MCF 10A (cell line): ENCODE measurements at regions not wholly inside any gene's neighbourhood (a gene's known extent, or its start where the extent isn't known, plus 50 kb on each side); places are given as distances from the start of the nearest gene placed in this dataset.

Experiments used
- BruUV-seq: library from RNA; stranded (reverse); fragments of 400-500 nt; replicated peaks from 2 replicates; lab custom pipeline; 2021; lab: Mats Ljungman, UMichigan
- CTCF ChIA-PET: fragments of 300-600 bp; sonication (Branson Sonifier 250); formaldehyde crosslinking; extraction: SDS; loops from one replicate; lab custom pipeline; 2021; ENCODE audit warnings: antibody characterized with exemption, inconsistent platforms; lab: Yijun Ruan, JAX
- POLR2A ChIA-PET: fragments of 300-600, 350-650 bp; sonication (Branson Sonifier 250); formaldehyde crosslinking; extraction: SDS; loops from one replicate; lab custom pipeline; 2020; ENCODE audit warnings: antibody characterized with exemption, inconsistent platforms; lab: Yijun Ruan, JAX
- DNase-seq: peaks from one replicate; pipeline ENCODE4 v3.0.0-alpha.2; 2018; ENCODE audit not compliant: unreplicated experiment
- H3K27ac Mint-ChIP-seq: one replicate; pipeline ENCODE4 v1.8.0; 2022; ENCODE audit warnings: mild to moderate bottlenecking, low read depth, mixed read lengths; ENCODE audit not compliant: unreplicated experiment
- H3K27me3 Mint-ChIP-seq: one replicate; pipeline ENCODE4 v1.8.0; 2022; ENCODE audit warnings: mixed read lengths; ENCODE audit not compliant: insufficient read depth, unreplicated experiment
- H3K36me3 Mint-ChIP-seq: one replicate; pipeline ENCODE4 v1.8.0; 2022; ENCODE audit warnings: mild to moderate bottlenecking, moderate library complexity, mixed read lengths; ENCODE audit not compliant: insufficient read depth, unreplicated experiment
- H3K4me1 Mint-ChIP-seq: one replicate; pipeline ENCODE4 v1.8.0; 2022; ENCODE audit warnings: mixed read lengths; ENCODE audit not compliant: insufficient read depth, unreplicated experiment
- H3K4me3 Mint-ChIP-seq: one replicate; pipeline ENCODE4 v1.8.0; 2022; ENCODE audit warnings: mild to moderate bottlenecking, moderate library complexity, mixed read lengths; ENCODE audit not compliant: unreplicated experiment
- H3K9me3 Mint-ChIP-seq: one replicate; pipeline ENCODE4 v1.8.0; 2022; ENCODE audit warnings: mixed read lengths; ENCODE audit not compliant: unreplicated experiment
- CTCF ChIP-seq: fragments of 200-600 bp; IDR thresholded peaks from one replicate; pipeline ENCODE4 v1.8.0; 2022; ENCODE audit warnings: antibody characterized with exemption, mild to moderate bottlenecking; ENCODE audit not compliant: unreplicated experiment
- intact Hi-C: fragments of 100-400 bp; cut with micrococcal nuclease; formaldehyde crosslinking; loops from 2 replicates; pipeline ENCODE4 v1.14.1; 2022

DNA sequence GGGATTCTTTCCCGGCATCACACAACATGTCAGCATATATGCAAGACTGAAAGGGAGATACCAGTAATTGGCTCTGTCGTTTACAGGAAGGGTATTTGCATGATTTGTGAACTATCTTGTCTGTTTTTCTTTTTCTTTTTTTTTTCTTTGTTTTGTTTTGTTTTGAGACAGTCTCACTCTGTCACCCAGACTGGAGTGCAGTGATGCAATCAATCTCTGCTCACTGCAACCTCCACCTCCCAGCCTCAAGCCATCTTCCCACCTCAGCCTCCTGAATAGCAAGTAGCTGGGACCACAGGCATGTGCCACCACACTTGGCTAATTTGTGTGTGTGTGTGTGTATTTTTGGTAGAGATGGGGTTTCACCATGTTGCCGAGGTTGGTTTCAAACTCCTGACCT lies 262.7 kb upstream of the F9 start:
- Mint-ChIP-seq H3K9me3 (no peaks in the 10 kb centered on the region), H3K4me3 (no peak overlapping the region), H3K27ac (no peak overlapping the region), H3K27me3 (no peaks in the 10 kb centered on the region), H3K4me1 (no peaks in the 10 kb centered on the region), H3K36me3 (no peaks in the 10 kb centered on the region)
- ChIA-PET CTCF (no interaction called here), POLR2A (interaction anchor here (0.7 kb wide), 1 partner anchor 248 kb away, joined by 3 read pairs; no protein-coding TSS in a partner anchor)
- no TSS peak for BruUV-seq
- intact Hi-C loops = no loop called here
- TF ChIP-seq CTCF = no peak
- DNase-seq = no peak

GRCh38 chrX:139246295-139246694 lies 284.2 kb upstream of the F9 start:
- intact Hi-C loops = no loop called here
- no peaks in the 10 kb centered on the region for H3K4me1 Mint-ChIP-seq
- no peak overlapping the region for H3K27ac Mint-ChIP-seq
- H3K4me3 Mint-ChIP-seq = no peak overlapping the region
- ChIA-PET POLR2A (no interaction called here), CTCF (no interaction called here)
- H3K27me3 Mint-ChIP-seq = no peaks in the 10 kb centered on the region
- BruUV-seq = no TSS peak
- no peaks in the 10 kb centered on the region for H3K36me3 Mint-ChIP-seq
- H3K9me3 Mint-ChIP-seq = peaks cover 4% of the 10 kb centered on the region
- peak; percentile 4 for DNase-seq
- TF ChIP-seq CTCF = no peak

- peaks cover 13% of the 10 kb centered on the region for H3K9me3 Mint-ChIP-seq
- no peak for TF ChIP-seq CTCF
- intact Hi-C loops = no loop called here
- no peak overlapping the region for H3K4me3 Mint-ChIP-seq
- no peaks in the 10 kb centered on the region for H3K4me1 Mint-ChIP-seq
- no peak overlapping the region for H3K27ac Mint-ChIP-seq
- POLR2A ChIA-PET = no interaction called here
- H3K36me3 Mint-ChIP-seq = no peaks in the 10 kb centered on the region
- no TSS peak for BruUV-seq
- CTCF ChIA-PET = no interaction called here
- no peak for DNase-seq
- no peaks in the 10 kb centered on the region for H3K27me3 Mint-ChIP-seq
These were observed 293.4 kb upstream of the F9 start for GRCh38 chrX:139237141-139237540.

GRCh38 chrX:139234898-139235297 lies 295.6 kb upstream of the F9 start:
- intact Hi-C loops = no loop called here
- H3K27me3 Mint-ChIP-seq = no peaks in the 10 kb centered on the region
- no peak overlapping the region for H3K4me3 Mint-ChIP-seq
- no peak for DNase-seq
- no peak overlapping the region for H3K27ac Mint-ChIP-seq
- ChIA-PET CTCF (interaction anchor here (0.7 kb wide), 1 partner anchor 402 kb away, joined by 3 read pairs; no protein-coding TSS in a partner anchor), POLR2A (no interaction called here)
- no TSS peak for BruUV-seq
- no peak for TF ChIP-seq CTCF
- H3K9me3 Mint-ChIP-seq = peaks cover 3% of the 10 kb centered on the region
- no peaks in the 10 kb centered on the region for H3K4me1 Mint-ChIP-seq
- no peaks in the 10 kb centered on the region for H3K36me3 Mint-ChIP-seq
